ENCODE measurements at regions not wholly inside any gene's neighbourhood (a gene's known extent, or its start where the extent isn't known, plus 50 kb on each side); places are given as distances from the start of the nearest gene placed in this dataset.

DNA sequence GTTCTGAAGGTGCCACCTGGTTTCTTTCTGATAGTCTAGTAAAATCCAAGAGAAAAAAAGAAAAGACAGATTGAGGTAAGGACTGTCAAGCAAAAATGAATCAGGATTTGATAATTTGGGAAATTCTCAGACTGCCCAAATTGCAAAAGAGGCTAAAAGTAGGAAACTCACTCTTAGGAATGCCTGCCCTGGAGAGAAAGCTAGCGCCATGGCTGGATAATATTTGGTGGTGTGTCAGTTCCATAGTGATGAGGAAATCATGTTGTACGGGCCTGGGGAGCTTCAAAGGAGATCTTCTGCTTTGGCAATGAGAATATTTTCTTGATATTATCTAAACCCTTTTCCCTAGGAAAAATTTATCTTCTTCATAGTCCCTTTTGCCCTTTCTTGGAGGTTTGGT lies 1008.1 kb upstream of the SLC10A2 start:
- in situ Hi-C loops (cut with MboI; ENCODE audit: low sequenced_read_pairs, unreplicated experiment) = no loop called here
- TF ChIP-seq, protein P1, sequence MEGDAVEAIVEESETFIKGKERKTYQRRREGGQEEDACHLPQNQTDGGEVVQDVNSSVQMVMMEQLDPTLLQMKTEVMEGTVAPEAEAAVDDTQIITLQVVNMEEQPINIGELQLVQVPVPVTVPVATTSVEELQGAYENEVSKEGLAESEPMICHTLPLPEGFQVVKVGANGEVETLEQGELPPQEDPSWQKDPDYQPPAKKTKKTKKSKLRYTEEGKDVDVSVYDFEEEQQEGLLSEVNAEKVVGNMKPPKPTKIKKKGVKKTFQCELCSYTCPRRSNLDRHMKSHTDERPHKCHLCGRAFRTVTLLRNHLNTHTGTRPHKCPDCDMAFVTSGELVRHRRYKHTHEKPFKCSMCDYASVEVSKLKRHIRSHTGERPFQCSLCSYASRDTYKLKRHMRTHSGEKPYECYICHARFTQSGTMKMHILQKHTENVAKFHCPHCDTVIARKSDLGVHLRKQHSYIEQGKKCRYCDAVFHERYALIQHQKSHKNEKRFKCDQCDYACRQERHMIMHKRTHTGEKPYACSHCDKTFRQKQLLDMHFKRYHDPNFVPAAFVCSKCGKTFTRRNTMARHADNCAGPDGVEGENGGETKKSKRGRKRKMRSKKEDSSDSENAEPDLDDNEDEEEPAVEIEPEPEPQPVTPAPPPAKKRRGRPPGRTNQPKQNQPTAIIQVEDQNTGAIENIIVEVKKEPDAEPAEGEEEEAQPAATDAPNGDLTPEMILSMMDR (IDR thresholded peaks at IDR 0.05; ENCODE audit: borderline replicate concordance, control extremely low read depth, extremely low read depth, insufficient read depth, missing control alignments) = no peak
- no peak for DNase-seq (ENCODE audit: low spot score)

DNA sequence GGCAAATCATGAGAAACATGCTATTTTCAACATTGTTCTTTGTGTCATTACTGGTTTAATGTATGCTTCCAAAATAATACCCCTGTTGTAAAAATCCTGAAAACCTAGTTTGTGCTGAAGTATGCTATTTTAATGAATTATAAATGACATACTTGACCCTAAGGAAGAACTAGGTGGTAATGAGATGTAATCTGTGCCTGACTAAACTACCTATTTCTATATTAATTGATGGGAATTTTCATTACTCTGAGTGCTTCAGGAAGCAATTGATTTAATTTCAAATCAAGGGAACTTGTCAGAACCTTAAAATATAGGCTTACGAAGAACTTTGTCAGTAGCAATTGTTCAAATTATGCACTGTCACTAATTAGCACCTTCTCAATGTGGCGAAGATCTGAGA lies 1005.6 kb upstream of the SLC10A2 start:
- in situ Hi-C loops (cut with MboI; ENCODE audit: low sequenced_read_pairs, unreplicated experiment) = no loop called here
- DNase-seq (ENCODE audit: low spot score) = no peak
- TF ChIP-seq, protein P1 (IDR thresholded peaks at IDR 0.05; ENCODE audit: borderline replicate concordance, control extremely low read depth, extremely low read depth, insufficient read depth, missing control alignments) = no peak

DNA sequence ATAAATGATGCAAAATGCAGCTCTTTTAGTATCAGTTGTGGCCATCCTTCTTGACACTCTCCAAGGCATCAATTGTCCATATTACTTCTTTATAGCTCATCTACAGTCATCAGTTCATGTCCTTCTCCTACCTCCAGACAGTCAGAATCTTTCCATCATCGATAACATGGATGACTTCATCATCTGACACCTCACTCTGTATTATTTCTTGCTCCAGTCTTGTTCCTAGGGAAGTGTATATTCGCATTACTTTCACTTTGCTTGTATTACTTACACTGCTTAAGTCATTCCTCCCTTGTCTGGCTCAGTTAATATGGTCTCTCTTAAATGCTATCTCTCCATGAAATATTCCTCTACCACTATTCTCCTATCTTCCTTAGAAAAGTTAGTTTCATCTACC lies 999.1 kb upstream of the SLC10A2 start:
- in situ Hi-C loops (cut with MboI; ENCODE audit: low sequenced_read_pairs, unreplicated experiment) = no loop called here
- no peak for DNase-seq (ENCODE audit: low spot score)
- TF ChIP-seq, protein P1 (IDR thresholded peaks at IDR 0.05; ENCODE audit: borderline replicate concordance, control extremely low read depth, extremely low read depth, insufficient read depth, missing control alignments) = no peak

DNA sequence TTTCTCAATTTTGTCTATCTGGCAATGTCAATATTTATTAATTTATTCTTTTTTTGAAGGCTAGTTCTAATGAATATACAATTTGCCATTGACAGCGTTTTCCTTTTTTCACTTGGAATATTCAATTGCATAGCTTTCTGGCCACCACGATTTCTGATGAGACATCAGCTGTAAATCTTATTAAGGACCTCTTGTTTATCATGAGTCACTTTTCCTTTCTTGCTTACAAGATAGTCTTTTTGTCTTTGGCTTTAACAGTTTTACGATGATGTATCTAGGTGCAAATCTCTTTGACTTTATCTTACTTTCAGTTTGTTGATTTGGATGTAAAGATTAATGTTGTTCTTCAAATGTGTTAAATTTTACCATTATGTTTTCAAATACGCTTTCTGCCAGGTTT lies 991.6 kb upstream of the SLC10A2 start:
- TF ChIP-seq, protein P1 (IDR thresholded peaks at IDR 0.05; ENCODE audit: borderline replicate concordance, control extremely low read depth, extremely low read depth, insufficient read depth, missing control alignments) = no peak
- DNase-seq (ENCODE audit: low spot score) = no peak
- in situ Hi-C loops (cut with MboI; ENCODE audit: low sequenced_read_pairs, unreplicated experiment) = no loop called here

DNA sequence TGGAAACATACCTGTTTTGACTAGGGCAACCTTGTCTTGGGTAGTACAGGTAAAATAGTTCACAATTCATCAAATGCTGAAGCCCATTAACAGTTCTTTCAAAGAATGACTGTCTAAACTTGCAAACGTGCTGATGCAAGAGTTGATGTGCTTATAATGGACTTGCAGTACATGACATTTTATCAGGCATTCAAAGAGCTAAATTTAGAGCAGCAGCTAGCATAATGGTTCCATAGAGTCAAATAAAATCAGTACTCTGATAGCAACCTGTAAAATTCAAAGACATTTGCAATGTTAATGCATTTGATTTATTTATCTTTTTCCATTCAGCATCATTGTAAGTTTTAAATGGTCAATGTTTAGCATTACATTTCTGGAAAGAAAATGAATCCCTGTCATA lies 979.7 kb upstream of the SLC10A2 start:
- DNase-seq (ENCODE audit: low spot score) = no peak
- in situ Hi-C loops (cut with MboI; ENCODE audit: low sequenced_read_pairs, unreplicated experiment) = no loop called here
- TF ChIP-seq, protein P1 (IDR thresholded peaks at IDR 0.05; ENCODE audit: borderline replicate concordance, control extremely low read depth, extremely low read depth, insufficient read depth, missing control alignments) = no peak

DNA sequence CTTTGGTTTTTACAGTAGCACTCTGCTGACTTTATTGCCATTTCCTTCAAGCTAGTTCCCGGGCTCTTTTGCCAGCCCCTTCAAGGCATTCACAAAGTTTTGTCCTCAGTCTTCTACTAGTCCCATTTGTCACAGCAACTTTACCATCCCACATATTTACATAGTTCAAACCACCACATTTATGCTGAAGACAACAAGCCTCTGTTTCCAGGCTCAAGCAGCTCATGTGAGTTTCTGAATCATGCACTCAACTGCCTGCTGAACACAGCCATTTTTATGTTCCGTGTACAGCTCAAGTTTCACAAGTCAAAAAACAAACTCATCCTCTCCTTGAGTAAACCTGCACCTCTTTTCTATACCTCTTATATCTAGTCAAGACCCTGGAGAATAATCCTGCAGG lies 977.0 kb upstream of the SLC10A2 start:
- in situ Hi-C loops (cut with MboI; ENCODE audit: low sequenced_read_pairs, unreplicated experiment) = no loop called here
- no peak for DNase-seq (ENCODE audit: low spot score)
- TF ChIP-seq, protein P1 (IDR thresholded peaks at IDR 0.05; ENCODE audit: borderline replicate concordance, control extremely low read depth, extremely low read depth, insufficient read depth, missing control alignments) = no peak

DNA sequence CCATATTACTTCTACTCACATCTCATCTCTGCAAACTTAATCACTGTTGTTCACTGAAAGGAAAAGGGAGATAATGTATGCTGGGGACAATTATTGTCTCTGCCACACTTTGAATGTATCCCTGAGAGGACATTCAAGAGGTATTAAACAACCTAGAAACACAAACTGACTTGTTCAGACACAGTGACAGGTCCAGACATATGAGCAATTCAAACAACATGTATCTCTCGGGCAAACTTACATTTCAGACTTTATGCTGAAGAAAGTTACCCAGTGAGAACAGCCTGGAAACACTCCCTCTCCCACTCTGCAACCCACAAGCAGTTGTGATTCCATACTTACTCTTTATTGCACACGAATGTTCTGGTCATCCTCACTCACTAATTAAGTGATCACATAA lies 968.7 kb upstream of the SLC10A2 start:
- DNase-seq (ENCODE audit: low spot score) = no peak
- TF ChIP-seq, protein P1 (IDR thresholded peaks at IDR 0.05; ENCODE audit: borderline replicate concordance, control extremely low read depth, extremely low read depth, insufficient read depth, missing control alignments) = no peak
- in situ Hi-C loops (cut with MboI; ENCODE audit: low sequenced_read_pairs, unreplicated experiment) = no loop called here

All from GM13976 (cell line).